ENCODE measurements at regions not wholly inside any gene's neighbourhood (a gene's known extent, or its start where the extent isn't known, plus 50 kb on each side); places are given as distances from the start of the nearest gene placed in this dataset.

DNA sequence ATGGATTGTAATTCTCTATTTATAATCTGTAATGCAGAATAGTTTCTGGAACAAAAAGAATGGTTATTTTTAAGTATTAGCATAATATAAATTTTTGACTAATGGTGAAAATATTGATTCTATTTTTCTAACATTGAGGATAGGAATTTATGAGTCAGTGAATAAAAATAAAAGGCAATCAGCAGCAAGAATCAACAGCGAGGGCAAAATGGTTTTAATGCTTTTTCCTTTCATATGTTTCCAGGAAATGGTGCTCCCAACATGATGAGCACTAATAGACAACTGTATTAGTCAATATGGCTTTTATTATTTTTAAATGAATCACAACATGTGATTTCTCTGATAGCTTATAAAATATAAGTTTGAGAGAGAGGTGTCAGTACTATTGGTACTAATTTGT is 90.7 kb upstream of the TFPI start:
- no peak for TF ChIP-seq POLR2AphosphoS5 (IDR thresholded peaks at IDR 0.05)
- no peak for TF ChIP-seq EP300 (IDR thresholded peaks at IDR 0.05)
- TF ChIP-seq, protein P1, sequence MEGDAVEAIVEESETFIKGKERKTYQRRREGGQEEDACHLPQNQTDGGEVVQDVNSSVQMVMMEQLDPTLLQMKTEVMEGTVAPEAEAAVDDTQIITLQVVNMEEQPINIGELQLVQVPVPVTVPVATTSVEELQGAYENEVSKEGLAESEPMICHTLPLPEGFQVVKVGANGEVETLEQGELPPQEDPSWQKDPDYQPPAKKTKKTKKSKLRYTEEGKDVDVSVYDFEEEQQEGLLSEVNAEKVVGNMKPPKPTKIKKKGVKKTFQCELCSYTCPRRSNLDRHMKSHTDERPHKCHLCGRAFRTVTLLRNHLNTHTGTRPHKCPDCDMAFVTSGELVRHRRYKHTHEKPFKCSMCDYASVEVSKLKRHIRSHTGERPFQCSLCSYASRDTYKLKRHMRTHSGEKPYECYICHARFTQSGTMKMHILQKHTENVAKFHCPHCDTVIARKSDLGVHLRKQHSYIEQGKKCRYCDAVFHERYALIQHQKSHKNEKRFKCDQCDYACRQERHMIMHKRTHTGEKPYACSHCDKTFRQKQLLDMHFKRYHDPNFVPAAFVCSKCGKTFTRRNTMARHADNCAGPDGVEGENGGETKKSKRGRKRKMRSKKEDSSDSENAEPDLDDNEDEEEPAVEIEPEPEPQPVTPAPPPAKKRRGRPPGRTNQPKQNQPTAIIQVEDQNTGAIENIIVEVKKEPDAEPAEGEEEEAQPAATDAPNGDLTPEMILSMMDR (IDR thresholded peaks at IDR 0.05), result no peak
- no peak for TF ChIP-seq POLR2A (IDR thresholded peaks at IDR 0.05)
- no peaks in the 10 kb centered on the region for H3K36me3 ChIP-seq
- H3K4me3 ChIP-seq, result no peak overlapping the region
- H3K27ac ChIP-seq, result no peak overlapping the region
- H3K9me3 ChIP-seq, result no peaks in the 10 kb centered on the region
- H3K27me3 ChIP-seq, result no peaks in the 10 kb centered on the region
- intact Hi-C loops (cut with DNase I; ENCODE audit: low total_unique reads), result no loop called here
- H3K4me1 ChIP-seq, result no peaks in the 10 kb centered on the region
- DNase-seq, result no peak
- 55 to 83% (median 73%) methylated on average over 1 of the region's 1 CpG for WGBS, 5 donors

DNA sequence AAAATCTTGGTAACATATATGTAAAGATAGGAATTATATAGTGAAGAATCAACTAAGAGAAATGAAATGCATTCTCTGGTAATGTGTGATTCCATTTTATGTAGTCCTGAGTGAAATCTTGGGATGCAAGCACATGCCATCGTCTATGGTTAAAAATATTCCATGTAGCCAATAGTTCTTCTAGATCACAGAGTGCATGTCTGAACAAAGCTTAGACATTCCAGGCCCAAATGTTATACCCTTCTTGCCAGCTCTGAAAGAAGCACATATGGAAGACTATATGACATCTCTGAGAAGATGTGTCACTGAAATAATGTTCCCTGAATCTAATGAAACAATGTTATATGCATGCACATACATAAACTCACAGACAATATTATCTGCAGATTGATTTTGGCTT is 92.3 kb upstream of the TFPI start:
- no peak for TF ChIP-seq EP300 (IDR thresholded peaks at IDR 0.05)
- TF ChIP-seq, protein P1 (IDR thresholded peaks at IDR 0.05), result no peak
- no peak for TF ChIP-seq POLR2A (IDR thresholded peaks at IDR 0.05)
- no peak for TF ChIP-seq POLR2AphosphoS5 (IDR thresholded peaks at IDR 0.05)
- DNase-seq, result no peak
- WGBS, 5 donors, result 84 to 95% (median 89%) methylated on average over 1 of the region's 1 CpG

DNA sequence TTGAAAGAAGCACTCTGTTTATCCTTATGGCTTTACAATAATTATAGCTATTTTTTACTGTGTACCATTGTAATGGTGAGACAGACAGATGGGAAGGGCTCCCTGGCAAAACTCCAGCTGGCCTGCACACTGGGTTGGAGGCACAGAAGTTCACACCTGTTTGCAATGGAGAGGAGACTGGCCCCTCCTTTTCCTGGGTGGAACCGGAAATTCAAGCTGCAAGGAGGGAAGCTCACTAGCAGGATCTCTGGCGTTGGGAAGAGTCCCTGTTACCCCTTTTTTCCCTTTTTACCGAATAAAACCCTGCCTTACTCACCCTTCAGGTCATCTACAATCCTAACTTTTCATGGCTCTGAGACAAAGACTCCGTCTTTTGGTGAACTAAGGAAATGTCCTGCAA is 100.3 kb upstream of the TFPI start:
- TF ChIP-seq POLR2AphosphoS5 (IDR thresholded peaks at IDR 0.05) (no peak), POLR2A (IDR thresholded peaks at IDR 0.05) (no peak)
- TF ChIP-seq, protein P1 (IDR thresholded peaks at IDR 0.05), result no peak
- Histone ChIP-seq H3K36me3 (no peaks in the 10 kb centered on the region), H3K4me3 (no peak overlapping the region), H3K27me3 (no peaks in the 10 kb centered on the region), H3K27ac (no peak overlapping the region), H3K4me1 (no peaks in the 10 kb centered on the region), H3K9me3 (no peaks in the 10 kb centered on the region)
- WGBS, 5 donors, result 56 to 69% (median 67%) methylated on average over 4 of the region's 4 CpGs
- DNase-seq, result peak; percentile 23 to 30
- intact Hi-C loops (cut with DNase I; ENCODE audit: low total_unique reads), result no loop called here

More for the DNA sequence above, 92.3 kb upstream of the TFPI start:
- Histone ChIP-seq H3K9me3 (no peaks in the 10 kb centered on the region), H3K27me3 (no peaks in the 10 kb centered on the region), H3K27ac (no peak overlapping the region), H3K4me1 (no peaks in the 10 kb centered on the region), H3K4me3 (no peak overlapping the region), H3K36me3 (no peaks in the 10 kb centered on the region)
- intact Hi-C loops (cut with DNase I; ENCODE audit: low total_unique reads), result no loop called here

DNA sequence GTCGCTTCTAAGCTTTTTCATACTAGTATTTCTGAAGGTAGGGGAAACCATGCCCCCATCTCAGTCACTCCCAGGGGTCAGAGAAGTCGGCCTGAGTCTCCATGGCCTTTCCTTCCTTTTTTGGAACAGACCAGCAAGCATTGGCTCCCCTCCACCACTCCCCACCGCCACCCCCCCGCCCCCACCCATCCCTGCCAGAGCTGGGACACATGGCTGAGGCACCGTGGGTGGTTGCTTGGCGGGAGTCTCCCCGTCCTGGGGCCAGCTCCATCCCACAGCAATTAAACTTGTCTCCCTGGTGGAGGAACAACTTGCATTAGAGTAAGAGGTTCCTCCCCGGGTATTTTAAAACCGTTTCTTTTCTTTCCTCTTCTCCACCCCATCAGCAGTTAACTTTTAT is 100.8 kb upstream of the TFPI start:
- Histone ChIP-seq H3K4me3 (no peak overlapping the region), H3K9me3 (no peaks in the 10 kb centered on the region), H3K27ac (no peak overlapping the region), H3K36me3 (no peaks in the 10 kb centered on the region), H3K27me3 (no peaks in the 10 kb centered on the region), H3K4me1 (no peaks in the 10 kb centered on the region)
- DNase-seq, result no peak
- WGBS, 5 donors, result 76 to 90% (median 89%) methylated on average over 6 to 9 of the region's 9 CpGs
- intact Hi-C loops (cut with DNase I; ENCODE audit: low total_unique reads), result no loop called here
- no peak for TF ChIP-seq EP300 (IDR thresholded peaks at IDR 0.05)
- no peak for TF ChIP-seq POLR2AphosphoS5 (IDR thresholded peaks at IDR 0.05)
- TF ChIP-seq POLR2A (IDR thresholded peaks at IDR 0.05), result no peak
- TF ChIP-seq, protein P1 (IDR thresholded peaks at IDR 0.05), result no peak

Data from stomach (tissue), 8 donors.